Stimulated activated CD8-positive, alpha-beta memory T cell treated with anti-CD3 and anti-CD28 coated beads, Interleukin-2, amount 100 ng/mL, for 1 hour (primary cell): ENCODE measurements at regions not wholly inside any gene's neighbourhood (a gene's known extent, or its start where the extent isn't known, plus 50 kb on each side); places are given as distances from the start of the nearest gene placed in this dataset.

Experiments
- DNase-seq, 2 donors: peaks; one replicate each; pipeline ENCODE4 v3.0.0-alpha.2; 2020; ENCODE audit warnings: low read depth in 2 of 2

GRCh38 chr7:52897288-52897687 lies 138.1 kb upstream of the POM121L12 start:
- DNase-seq: no peak

- no peak for DNase-seq
Measured at GRCh38 chr7:52877240-52877639, 158.2 kb upstream of the POM121L12 start.

GRCh38 chr7:52876402-52876801 lies 159.0 kb upstream of the POM121L12 start:
- DNase-seq: no peak

- DNase-seq: no peak
Measured at GRCh38 chr7:52863652-52864051, 171.8 kb upstream of the POM121L12 start.

- DNase-seq: no peak
Measured at GRCh38 chr7:52862321-52862720, 173.1 kb upstream of the POM121L12 start.

- DNase-seq: no peak
Measured at GRCh38 chr7:52857367-52857766, 178.1 kb upstream of the POM121L12 start.

- DNase-seq: no peak
Measured at GRCh38 chr7:52854681-52855080, 180.8 kb upstream of the POM121L12 start.

- DNase-seq: no peak
Measured at GRCh38 chr7:52851547-52851946, 183.9 kb upstream of the POM121L12 start.

GRCh38 chr7:52843436-52843835 lies 192.0 kb upstream of the POM121L12 start:
- no peak for DNase-seq

GRCh38 chr7:52842202-52842900 lies 193.1 kb upstream of the POM121L12 start:
- no peak for DNase-seq

GRCh38 chr7:52838981-52839411 lies 196.4 kb upstream of the POM121L12 start:
- no peak for DNase-seq

GRCh38 chr7:52831321-52831720 lies 204.1 kb upstream of the POM121L12 start:
- no peak for DNase-seq

- no peak for DNase-seq
Measured at GRCh38 chr7:52830801-52831200, 204.6 kb upstream of the POM121L12 start.

GRCh38 chr7:52826515-52827265 lies 208.7 kb upstream of the POM121L12 start:
- DNase-seq: no peak

GRCh38 chr7:52825611-52826010 lies 209.8 kb upstream of the POM121L12 start:
- no peak for DNase-seq

- no peak for DNase-seq
Measured at GRCh38 chr7:52811537-52811936, 223.9 kb upstream of the POM121L12 start.

- DNase-seq: no peak
Measured at GRCh38 chr7:52799817-52800216, 235.6 kb upstream of the POM121L12 start.

GRCh38 chr7:52797801-52798200 lies 237.6 kb upstream of the POM121L12 start:
- DNase-seq: no peak

- DNase-seq: no peak
Measured at GRCh38 chr7:52794621-52795020, 240.8 kb upstream of the POM121L12 start.

- DNase-seq: no peak
Measured at GRCh38 chr7:52791176-52791700, 244.2 kb upstream of the POM121L12 start.

GRCh38 chr7:52786174-52786573 lies 249.3 kb upstream of the POM121L12 start:
- DNase-seq: no peak

- DNase-seq: no peak
Measured at GRCh38 chr7:52782348-52782747, 253.1 kb upstream of the POM121L12 start.

- DNase-seq: no peak
Measured at GRCh38 chr7:52781250-52781649, 254.2 kb upstream of the POM121L12 start.
